K562 (cell line): ENCODE measurements at regions not wholly inside any gene's neighbourhood (a gene's known extent, or its start where the extent isn't known, plus 50 kb on each side); places are given as distances from the start of the nearest gene placed in this dataset.

Experiments used
- ATAC-seq: fragments of 200-7000 bp; cut with Tn5 transposase; 3 replicates; pipeline ENCODE4 v1.9.1; 2020; ENCODE audit warnings: moderate library complexity
- BruUV-seq: library from RNA; stranded (reverse); fragments of 400-500 nt; replicated peaks from 2 replicates; lab custom pipeline; 2021; lab: Mats Ljungman, UMichigan
- CTCF ChIA-PET: fragments of 300-600 bp; formaldehyde crosslinking; extraction: SDS; loops from one replicate; lab custom pipeline; 2021; ENCODE audit warnings: low intra/inter-chr PET ratio; lab: Yijun Ruan, JAX
- POLR2A ChIA-PET: fragments of 300-600, 350-650 bp; sonication (Branson Sonifier 250); formaldehyde crosslinking; extraction: SDS; loops from one replicate; lab custom pipeline; 2021; ENCODE audit warnings: antibody characterized with exemption, inconsistent platforms; lab: Yijun Ruan, JAX
- DNase-seq, 4 experiments: peaks; one replicate each; pipeline versions ENCODE4 v3.0.0 to v3.0.0-alpha.2; 2011 to 2018; ENCODE audit warnings: low spot score in 3 of 4, mixed read lengths in 3 of 4; ENCODE audit errors: extremely low read depth in 1 of 4
- FAIRE-seq: peaks from 2 replicates; lab custom pipeline; 2011; peaks lifted over from hg19 to GRCh38; lab: Jason Lieb, UNC
- H2AFZ ChIP-seq: 2 replicates; pipeline ENCODE4 v1.6.0; 2011; ENCODE audit warnings: low read depth, low read length, control low read depth, inconsistent platforms
- H3K27ac ChIP-seq: fragments of 200-600 bp; 3 replicates; pipeline ENCODE4 v1.8.0; 2011; ENCODE audit warnings: low read depth, mild to moderate bottlenecking, control low read depth, inconsistent platforms, low read length, moderate library complexity, mixed read lengths; ENCODE audit errors: extremely low read depth
- H3K27me3 ChIP-seq, 2 experiments: fragments of 300-600 bp in 1 of 2; 2 replicates in 1 of 2; 3 replicates in 1 of 2; pipeline versions ENCODE4 v1.6.0 to v1.8.0; 2011; ENCODE audit warnings: inconsistent platforms in 2 of 2, low read length in 2 of 2, mild to moderate bottlenecking in 1 of 2, mixed read lengths in 1 of 2, moderate library complexity in 1 of 2; ENCODE audit not compliant: control insufficient read depth in 2 of 2, insufficient read depth in 2 of 2
- H3K36me3 ChIP-seq: fragments of 300-600 bp; 3 replicates; pipeline ENCODE4 v1.8.0; 2011; ENCODE audit warnings: mild to moderate bottlenecking, low read length, inconsistent platforms; ENCODE audit not compliant: control insufficient read depth, insufficient read depth
- H3K4me1 ChIP-seq, 2 experiments: fragments of 200-600 bp in 1 of 2; replicated peaks in 1 of 2; 2 replicates in 1 of 2; 3 replicates in 1 of 2; pipeline versions ENCODE4 v1.5.1 to v1.8.0; 2011; ENCODE audit warnings: inconsistent platforms in 2 of 2, low read length in 2 of 2, mild to moderate bottlenecking in 1 of 2, mixed read lengths in 1 of 2, moderate library complexity in 1 of 2; ENCODE audit not compliant: control insufficient read depth in 2 of 2, insufficient read depth in 2 of 2
- H3K4me2 ChIP-seq: 2 replicates; pipeline ENCODE4 v1.6.1; 2011; ENCODE audit warnings: low read length, control low read depth, inconsistent platforms, mixed read lengths; ENCODE audit not compliant: insufficient read depth
- H3K4me3 ChIP-seq: fragments of 200-600 bp; sonication (generic), shearing (Covaris generic); 2 replicates; pipeline ENCODE4 v1.5.1; 2016; ENCODE audit warnings: control low read depth, inconsistent platforms
- H3K79me2 ChIP-seq: fragments of 200-600 bp; 3 replicates; pipeline ENCODE4 v1.8.0; 2011; ENCODE audit warnings: low read length, inconsistent platforms; ENCODE audit not compliant: control insufficient read depth, insufficient read depth
- H3K9ac ChIP-seq, 2 experiments: 2 replicates each; pipeline versions ENCODE4 v1.6.0 to v1.6.1; 2011; ENCODE audit warnings: low read depth in 2 of 2, low read length in 2 of 2, control low read depth in 1 of 2, inconsistent platforms in 1 of 2, mild to moderate bottlenecking in 1 of 2, mixed read lengths in 1 of 2; ENCODE audit not compliant: insufficient read depth in 1 of 2
- H3K9me1 ChIP-seq: one replicate; pipeline ENCODE4 v1.6.0; 2011; ENCODE audit warnings: inconsistent platforms, mild to moderate bottlenecking, low read length, moderate library complexity; ENCODE audit not compliant: control insufficient read depth, insufficient read depth
- H3K9me3 ChIP-seq: replicated peaks from 2 replicates; pipeline ENCODE4 v1.5.1; 2011; ENCODE audit warnings: low read depth, low read length, inconsistent platforms; ENCODE audit not compliant: control insufficient read depth, insufficient read depth
- H4K20me1 ChIP-seq: replicated peaks from 2 replicates; pipeline ENCODE4 v1.6.1; 2011; ENCODE audit warnings: low read length, inconsistent platforms, mixed read lengths; ENCODE audit not compliant: control insufficient read depth, insufficient read depth
- ATF1 ChIP-seq, 2 experiments: fragments of 450-650 bp in 1 of 2; IDR thresholded peaks; 2 replicates each; pipeline ENCODE4 v1.6.1; 2016; ENCODE audit warnings: missing compliant biosample characterization in 1 of 2, missing genetic modification characterization in 1 of 2
- ATF7 ChIP-seq: fragments of 450-650 bp; IDR thresholded peaks from 2 replicates; pipeline ENCODE4 v1.7.1; 2014; ENCODE audit warnings: mild to moderate bottlenecking, moderate library complexity
- BRCA1 ChIP-seq, 2 experiments: fragments of 450-650 bp in 1 of 2; sonication (generic) in 1 of 2; formaldehyde crosslinking in 1 of 2; IDR thresholded peaks; 2 replicates each; pipeline versions ENCODE4 v1.5.0 to v1.6.1; 2017 to 2020; ENCODE audit warnings: mild to moderate bottlenecking in 1 of 2, missing genetic modification reagents in 1 of 2
- GATAD2A ChIP-seq: fragments of 450-650 bp; IDR thresholded peaks from 2 replicates; pipeline ENCODE4 v1.6.1; 2017
- MCM7 ChIP-seq, 2 experiments: fragments of 450-650 bp; IDR thresholded peaks; 2 replicates each; pipeline ENCODE4 v1.6.1; 2016 to 2018
- MTA2 ChIP-seq: fragments of 450-650 bp; IDR thresholded peaks from 2 replicates; pipeline ENCODE4 v1.6.1; 2016; ENCODE audit warnings: low read depth
- RBM39 ChIP-seq: fragments of 200-400 bp; formaldehyde crosslinking; optimal IDR thresholded peaks from 2 replicates; pipeline ENCODE3; 2018; ENCODE audit warnings: low read depth, low read length
- SRSF7 ChIP-seq: fragments of 200-400 bp; formaldehyde crosslinking; optimal IDR thresholded peaks from 2 replicates; pipeline ENCODE3; 2017; ENCODE audit warnings: mild to moderate bottlenecking, low read depth, low read length
- ZKSCAN8 ChIP-seq: fragments of 200-800 bp; sonication (Bioruptor generic); IDR thresholded peaks from 2 replicates; pipeline ENCODE4 v1.6.1; 2016; ENCODE audit warnings: missing genetic modification characterization, missing compliant biosample characterization
- ZNF217 ChIP-seq: sonication (generic); formaldehyde crosslinking; IDR thresholded peaks from 2 replicates; pipeline ENCODE4 v1.8.0; 2022; ENCODE audit warnings: mild to moderate bottlenecking, missing genetic modification reagents
- ZNF766 ChIP-seq: fragments of 200-800 bp; sonication (Bioruptor generic); conservative IDR thresholded peaks from 2 replicates; pipeline ENCODE4 v1.6.1; 2016; ENCODE audit warnings: missing genetic modification characterization, missing compliant biosample characterization
- WGBS: fragments of 100-300 bp; shearing (Covaris generic); methylation state at CpG from one replicate; pipeline ENCODE4 v1.1.6; 2016; ENCODE audit warnings: low coverage, mixed read lengths; ENCODE audit not compliant: insufficient coverage; ENCODE audit errors: missing lambda C conversion rate; 5-methylcytosine and 5-hydroxymethylcytosine counted together
- in situ Hi-C: fragments of 300-500 bp; cut with MboI; formaldehyde crosslinking; loops from 4 replicates; pipeline ENCODE4 v1.15.0; 2018; ENCODE audit warnings: inconsistent platforms, mixed read lengths
- intact Hi-C: fragments of 100-400 bp; cut with micrococcal nuclease; formaldehyde crosslinking; loops from 2 replicates; pipeline ENCODE4 v1.14.2; 2022
- TF ChIP-seq, protein P1 (sequence below): fragments of 250-450 bp; sonication (Bioruptor Pico); IDR thresholded peaks from 2 replicates; pipeline ENCODE4 v1.5.0; 2021; ENCODE audit warnings: mild to moderate bottlenecking, borderline replicate concordance
- TF ChIP-seq, protein P2 (sequence below): fragments of 250-450 bp; sonication (Bioruptor Pico); IDR thresholded peaks from 2 replicates; pipeline ENCODE4 v1.4.0; 2020

DNA sequence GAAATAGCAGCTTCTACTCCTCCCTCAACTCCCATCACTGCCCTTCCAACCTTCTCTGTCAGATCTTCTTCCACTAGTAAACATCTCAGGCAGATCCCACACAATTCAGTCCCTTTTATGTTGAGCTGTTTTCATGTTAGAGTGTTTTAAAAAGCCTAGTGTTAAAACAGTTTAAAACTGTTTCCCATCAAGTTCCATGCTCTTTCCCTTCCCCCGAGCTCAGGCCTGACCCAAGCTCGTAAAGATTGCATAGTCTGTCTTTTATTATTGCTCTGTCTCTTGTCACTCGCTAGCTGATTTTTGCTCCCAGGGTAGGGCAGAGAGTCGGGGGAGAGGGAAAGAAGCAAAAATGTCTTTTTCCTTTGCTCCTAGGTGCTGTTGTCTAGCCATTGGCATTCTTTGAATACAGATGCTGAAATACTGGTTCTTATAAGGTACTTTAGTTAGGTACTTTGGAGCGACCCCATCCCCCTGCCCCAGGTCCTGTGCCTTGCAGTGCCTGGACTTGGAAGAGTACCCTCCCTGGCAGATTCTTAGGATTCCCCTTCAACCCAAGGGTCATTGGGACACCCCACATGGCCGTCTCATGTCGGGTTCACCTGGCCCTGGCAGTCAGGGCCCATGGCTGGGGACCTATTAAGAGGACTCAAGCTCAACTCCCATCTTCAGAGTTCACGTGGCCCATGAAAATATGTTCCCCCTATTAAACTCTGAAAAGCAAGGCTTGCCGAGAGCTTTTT, 101.2 kb upstream of the ARMC2 start:
- WGBS, result 16% methylated on average over 8 of the region's 9 CpGs
- Histone ChIP-seq H3K4me3 (no peak overlapping the region), H3K9me3 (no peaks in the 10 kb centered on the region), H3K9ac (no peak overlapping the region), H2AFZ (no peak overlapping the region), H3K79me2 (no peaks in the 10 kb centered on the region), H3K27me3 (peaks cover 9 to 41% of the 10 kb centered on the region in 2 experiments; a peak in 4 of 5 replicates), H3K36me3 (no peaks in the 10 kb centered on the region), H3K4me2 (no peak overlapping the region), H4K20me1 (no peaks in the 10 kb centered on the region), H3K4me1 (peaks cover 3 to 5% of the 10 kb centered on the region in 2 experiments; a peak in 3 of 5 replicates), H3K27ac (no peak overlapping the region), H3K9me1 (peaks cover 4% of the 10 kb centered on the region)
- FAIRE-seq (no peak), ATAC-seq (no peak), DNase-seq (no peak)
- no TSS peak for BruUV-seq
- CTCF ChIA-PET, result interaction anchor here (1.0 kb wide), 1 partner anchor 204 kb away, joined by 4 read pairs; no protein-coding TSS in a partner anchor
- intact Hi-C loops (no loop called here), in situ Hi-C loops (no loop called here)
- no peak for TF ChIP-seq ATF7
- TF ChIP-seq MCM7 (IDR thresholded peaks at IDR 0.05), result no peak
- no peak for TF ChIP-seq ZKSCAN8 (CRISPR knock-in tag)
- TF ChIP-seq, protein P1, sequence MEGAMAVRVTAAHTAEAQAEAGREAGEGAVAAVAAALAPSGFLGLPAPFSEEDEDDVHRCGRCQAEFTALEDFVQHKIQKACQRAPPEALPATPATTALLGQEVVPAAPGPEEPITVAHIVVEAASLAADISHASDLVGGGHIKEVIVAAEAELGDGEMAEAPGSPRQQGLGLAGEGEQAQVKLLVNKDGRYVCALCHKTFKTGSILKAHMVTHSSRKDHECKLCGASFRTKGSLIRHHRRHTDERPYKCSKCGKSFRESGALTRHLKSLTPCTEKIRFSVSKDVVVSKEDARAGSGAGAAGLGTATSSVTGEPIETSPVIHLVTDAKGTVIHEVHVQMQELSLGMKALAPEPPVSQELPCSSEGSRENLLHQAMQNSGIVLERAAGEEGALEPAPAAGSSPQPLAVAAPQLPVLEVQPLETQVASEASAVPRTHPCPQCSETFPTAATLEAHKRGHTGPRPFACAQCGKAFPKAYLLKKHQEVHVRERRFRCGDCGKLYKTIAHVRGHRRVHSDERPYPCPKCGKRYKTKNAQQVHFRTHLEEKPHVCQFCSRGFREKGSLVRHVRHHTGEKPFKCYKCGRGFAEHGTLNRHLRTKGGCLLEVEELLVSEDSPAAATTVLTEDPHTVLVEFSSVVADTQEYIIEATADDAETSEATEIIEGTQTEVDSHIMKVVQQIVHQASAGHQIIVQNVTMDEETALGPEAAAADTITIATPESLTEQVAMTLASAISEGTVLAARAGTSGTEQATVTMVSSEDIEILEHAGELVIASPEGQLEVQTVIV (CRISPR knock-in tag), result no peak
- TF ChIP-seq BRCA1 (IDR thresholded peaks at IDR 0.05), result no peak
- TF ChIP-seq BRCA1 (CRISPR knock-in tag; IDR thresholded peaks at IDR 0.05), result no peak
- TF ChIP-seq GATAD2A, result no peak
- TF ChIP-seq, protein P2, sequence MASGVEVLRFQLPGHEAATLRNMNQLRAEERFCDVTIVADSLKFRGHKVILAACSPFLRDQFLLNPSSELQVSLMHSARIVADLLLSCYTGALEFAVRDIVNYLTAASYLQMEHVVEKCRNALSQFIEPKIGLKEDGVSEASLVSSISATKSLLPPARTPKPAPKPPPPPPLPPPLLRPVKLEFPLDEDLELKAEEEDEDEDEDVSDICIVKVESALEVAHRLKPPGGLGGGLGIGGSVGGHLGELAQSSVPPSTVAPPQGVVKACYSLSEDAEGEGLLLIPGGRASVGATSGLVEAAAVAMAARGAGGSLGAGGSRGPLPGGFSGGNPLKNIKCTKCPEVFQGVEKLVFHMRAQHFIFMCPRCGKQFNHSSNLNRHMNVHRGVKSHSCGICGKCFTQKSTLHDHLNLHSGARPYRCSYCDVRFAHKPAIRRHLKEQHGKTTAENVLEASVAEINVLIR (CRISPR knock-in tag), result no peak
- TF ChIP-seq RBM39, result no peak
- no peak for TF ChIP-seq ATF1 (CRISPR knock-in tag; IDR thresholded peaks at IDR 0.05)
- TF ChIP-seq ATF1 (tag; IDR thresholded peaks at IDR 0.05), result no peak
- TF ChIP-seq ZNF766 (CRISPR knock-in tag), result no peak
- TF ChIP-seq SRSF7, result no peak
- TF ChIP-seq ZNF217 (CRISPR knock-in tag), result no peak
- TF ChIP-seq MTA2, result no peak
- POLR2A ChIA-PET, result interaction anchor here (0.6 kb wide), 2 partner anchors 28 to 619 kb away, joined by 3 read pairs; no protein-coding TSS in a partner anchor
